ENCODE measurements at regions not wholly inside any gene's neighbourhood (a gene's known extent, or its start where the extent isn't known, plus 50 kb on each side); places are given as distances from the start of the nearest gene placed in this dataset.

GRCh38 chr14:31966896-31967668 is 110.0 kb upstream of the ARHGAP5 start:
- no peak for DNase-seq

- no peak for DNase-seq
Measured at GRCh38 chr14:31967669-31967975, 109.5 kb upstream of the ARHGAP5 start.

GRCh38 chr14:31968107-31968810 is 108.8 kb upstream of the ARHGAP5 start:
- DNase-seq = no peak

- DNase-seq = no peak
Measured at GRCh38 chr14:31968956-31969698, 108.0 kb upstream of the ARHGAP5 start.

- DNase-seq = no peak
Measured at GRCh38 chr14:31969699-31970240, 107.3 kb upstream of the ARHGAP5 start.

- no peak for DNase-seq
Measured at GRCh38 chr14:31970744-31971143, 106.4 kb upstream of the ARHGAP5 start.

GRCh38 chr14:31971612-31972011 is 105.5 kb upstream of the ARHGAP5 start:
- DNase-seq = no peak

- no peak for DNase-seq
Measured at GRCh38 chr14:31977001-31977556, 100.0 kb upstream of the ARHGAP5 start.

GRCh38 chr14:31978423-31978822 is 98.7 kb upstream of the ARHGAP5 start:
- no peak for DNase-seq

GRCh38 chr14:31982642-31983041 is 94.5 kb upstream of the ARHGAP5 start:
- no peak for DNase-seq

- DNase-seq = no peak
Measured at GRCh38 chr14:31986405-31986804, 90.7 kb upstream of the ARHGAP5 start.

GRCh38 chr14:31987721-31988120 is 89.4 kb upstream of the ARHGAP5 start:
- DNase-seq = no peak

GRCh38 chr14:31988244-31988643 is 88.9 kb upstream of the ARHGAP5 start:
- no peak for DNase-seq

GRCh38 chr14:31990183-31990857 is 86.8 kb upstream of the ARHGAP5 start:
- DNase-seq = no peak

- no peak for DNase-seq
Measured at GRCh38 chr14:31990926-31991572, 86.1 kb upstream of the ARHGAP5 start.

GRCh38 chr14:31992011-31992447 is 85.1 kb upstream of the ARHGAP5 start:
- DNase-seq = no peak

GRCh38 chr14:31993521-31993951 is 83.6 kb upstream of the ARHGAP5 start:
- no peak for DNase-seq

- DNase-seq = no peak
Measured at GRCh38 chr14:31994391-31995033, 82.6 kb upstream of the ARHGAP5 start.

GRCh38 chr14:32003585-32003984 is 73.5 kb upstream of the ARHGAP5 start:
- DNase-seq = no peak

GRCh38 chr14:32004300-32004699 is 72.8 kb upstream of the ARHGAP5 start:
- no peak for DNase-seq

GRCh38 chr14:32005628-32006027 is 71.5 kb upstream of the ARHGAP5 start:
- DNase-seq = no peak

Data from NCI-H1417 treated with DMSO at 0.1 percent for 48 hours (cell line).